H9 (cell line): ENCODE measurements at regions not wholly inside any gene's neighbourhood (a gene's known extent, or its start where the extent isn't known, plus 50 kb on each side); places are given as distances from the start of the nearest gene placed in this dataset.

Source experiments
- DNase-seq: peaks from one replicate; pipeline ENCODE4 v3.0.0-alpha.2; 2017
- H2AFZ ChIP-seq: one replicate; pipeline ENCODE4 v1.6.1; 2013; ENCODE audit warnings: mild to moderate bottlenecking, low read length, control low read depth, moderate library complexity
- H2AK5ac ChIP-seq: 2 replicates; pipeline ENCODE4 v1.6.1; 2013; ENCODE audit warnings: low read length, control low read depth, mixed read lengths; ENCODE audit not compliant: insufficient read length
- H2BK120ac ChIP-seq: one replicate; pipeline ENCODE4 v1.6.1; 2013; ENCODE audit warnings: low read depth, mild to moderate bottlenecking, low read length, control low read depth, inconsistent platforms; ENCODE audit not compliant: poor library complexity, severe bottlenecking
- H2BK12ac ChIP-seq: 2 replicates; pipeline ENCODE4 v1.6.1; 2013; ENCODE audit warnings: low read length, control low read depth, mixed read lengths, low read depth; ENCODE audit not compliant: insufficient read length
- H2BK15ac ChIP-seq: 2 replicates; pipeline ENCODE4 v1.6.1; 2013; ENCODE audit warnings: low read depth, low read length, control low read depth
- H2BK20ac ChIP-seq: one replicate; pipeline ENCODE4 v1.6.1; 2013; ENCODE audit warnings: low read depth, mild to moderate bottlenecking, low read length, control low read depth, inconsistent platforms; ENCODE audit not compliant: poor library complexity, severe bottlenecking
- H2BK5ac ChIP-seq: 2 replicates; pipeline ENCODE4 v1.6.1; 2013; ENCODE audit warnings: low read length, control low read depth, mixed read lengths; ENCODE audit not compliant: insufficient read length
- H3K14ac ChIP-seq: 2 replicates; pipeline ENCODE4 v1.6.1; 2013; ENCODE audit warnings: low read length, control low read depth; ENCODE audit not compliant: insufficient read depth
- H3K18ac ChIP-seq: 2 replicates; pipeline ENCODE4 v1.6.1; 2013; ENCODE audit warnings: low read depth, mild to moderate bottlenecking, mixed read lengths, low read length, control low read depth; ENCODE audit not compliant: insufficient read length
- H3K23ac ChIP-seq: 2 replicates; pipeline ENCODE4 v1.6.1; 2013; ENCODE audit warnings: low read length, control low read depth, mixed read lengths, low read depth; ENCODE audit not compliant: insufficient read length
- H3K23me2 ChIP-seq: 2 replicates; pipeline ENCODE4 v1.6.1; 2013; ENCODE audit warnings: low read depth, mild to moderate bottlenecking, mixed read lengths, low read length, control low read depth; ENCODE audit not compliant: insufficient read length, poor library complexity, severe bottlenecking
- H3K27ac ChIP-seq: 2 replicates; pipeline ENCODE4 v1.5.1; 2013; ENCODE audit warnings: low read length, control low read depth, mixed read lengths, low read depth; ENCODE audit not compliant: insufficient read length
- H3K27me3 ChIP-seq: 2 replicates; pipeline ENCODE4 v1.6.1; 2013; ENCODE audit warnings: low read length, control low read depth, inconsistent platforms; ENCODE audit not compliant: insufficient read depth
- H3K4ac ChIP-seq: 2 replicates; pipeline ENCODE4 v1.6.1; 2013; ENCODE audit warnings: low read depth, mild to moderate bottlenecking, control low read depth, inconsistent platforms, low read length, moderate library complexity
- H3K4me1 ChIP-seq: 2 replicates; pipeline ENCODE4 v1.6.1; 2013; ENCODE audit warnings: low read length, control low read depth, inconsistent platforms; ENCODE audit not compliant: insufficient read depth
- H3K4me2 ChIP-seq: 2 replicates; pipeline ENCODE4 v1.6.1; 2013; ENCODE audit warnings: low read length, control low read depth, mixed read lengths; ENCODE audit not compliant: insufficient read length, insufficient read depth
- H3K56ac ChIP-seq: 2 replicates; pipeline ENCODE4 v1.6.1; 2013; ENCODE audit warnings: low read depth, mild to moderate bottlenecking, mixed read lengths, low read length, control low read depth; ENCODE audit not compliant: insufficient read length
- H3K79me1 ChIP-seq: 2 replicates; pipeline ENCODE4 v1.6.1; 2013; ENCODE audit warnings: low read depth, mild to moderate bottlenecking, moderate library complexity, low read length, control low read depth, inconsistent platforms; ENCODE audit not compliant: insufficient read depth, poor library complexity, severe bottlenecking
- H3K79me2 ChIP-seq: 2 replicates; pipeline ENCODE4 v1.6.1; 2013; ENCODE audit warnings: low read length, control low read depth, inconsistent platforms; ENCODE audit not compliant: insufficient read depth
- H3K9ac ChIP-seq: 2 replicates; pipeline ENCODE4 v1.6.1; 2013; ENCODE audit warnings: low read length, control low read depth, mixed read lengths; ENCODE audit not compliant: insufficient read length; ENCODE audit errors: extremely low read depth
- H3K9me3 ChIP-seq: one replicate; pipeline ENCODE4 v1.6.1; 2013; ENCODE audit warnings: low read depth, low read length, inconsistent platforms; ENCODE audit not compliant: control insufficient read depth
- H3T11ph ChIP-seq: one replicate; pipeline ENCODE4 v1.6.1; 2013; ENCODE audit warnings: mild to moderate bottlenecking, low read length, control low read depth, inconsistent platforms
- H4K20me1 ChIP-seq: one replicate; pipeline ENCODE4 v1.6.1; 2013; ENCODE audit not compliant: control insufficient read depth, insufficient read length, insufficient read depth
- H4K5ac ChIP-seq: 2 replicates; pipeline ENCODE4 v1.6.1; 2013; ENCODE audit warnings: low read depth, mild to moderate bottlenecking, mixed read lengths, low read length, control low read depth; ENCODE audit not compliant: insufficient read length
- H4K8ac ChIP-seq: replicated peaks from 2 replicates; pipeline ENCODE4 v1.6.1; 2013; ENCODE audit warnings: low read length, control low read depth, mixed read lengths, low read depth; ENCODE audit not compliant: insufficient read length
- H4K91ac ChIP-seq: 2 replicates; pipeline ENCODE4 v1.6.1; 2013; ENCODE audit warnings: low read depth, mild to moderate bottlenecking, moderate library complexity, mixed read lengths, low read length, control low read depth; ENCODE audit not compliant: insufficient read length
- H3K27ac Mint-ChIP-seq, 3 experiments: 2 replicates in 2 of 3; 3 replicates in 1 of 3; pipeline ENCODE4 v1.8.0; 2020 to 2021; ENCODE audit warnings: mixed read lengths in 3 of 3, mild to moderate bottlenecking in 1 of 3, moderate library complexity in 1 of 3
- H3K27me3 Mint-ChIP-seq: 2 replicates; pipeline ENCODE4 v1.8.0; 2021; ENCODE audit warnings: low read depth, mild to moderate bottlenecking, moderate library complexity, mixed read lengths
- H3K36me3 Mint-ChIP-seq, 3 experiments: 2 replicates in 2 of 3; 3 replicates in 1 of 3; pipeline ENCODE4 v1.8.0; 2020 to 2021; ENCODE audit warnings: low read depth in 3 of 3, mixed read lengths in 3 of 3; ENCODE audit not compliant: insufficient read depth in 1 of 3
- H3K4me1 Mint-ChIP-seq, 2 experiments: 2 replicates each; pipeline ENCODE4 v1.8.0; 2020; ENCODE audit warnings: mixed read lengths in 2 of 2
- H3K4me3 Mint-ChIP-seq, 2 experiments: 2 replicates in 1 of 2; 3 replicates in 1 of 2; pipeline ENCODE4 v1.8.0; 2020 to 2021; ENCODE audit warnings: mild to moderate bottlenecking in 2 of 2, mixed read lengths in 2 of 2, moderate library complexity in 1 of 2
- H3K9me3 Mint-ChIP-seq, 2 experiments: 2 replicates in 1 of 2; 3 replicates in 1 of 2; pipeline ENCODE4 v1.8.0; 2020; ENCODE audit warnings: mild to moderate bottlenecking in 2 of 2, mixed read lengths in 2 of 2, moderate library complexity in 1 of 2
- CTCF ChIP-seq: fragments of 200-600 bp; sonication (generic); conservative IDR thresholded peaks from 3 replicates; pipeline ENCODE4 v1.8.0; 2021; ENCODE audit warnings: antibody characterized with exemption, mild to moderate bottlenecking
- WGBS: extraction: QIAGEN DNeasy Blood & Tissue Kit; methylation state at CpG from one replicate; pipeline ENCODE4 v1.1.7; 2013; ENCODE audit warnings: missing lambda C conversion rate, low lambda C conversion rate, mixed read lengths; ENCODE audit not compliant: insufficient read length; ENCODE audit errors: extremely low coverage; 5-methylcytosine and 5-hydroxymethylcytosine counted together

- H2AK5ac ChIP-seq, result no peak overlapping the region
- H2BK120ac ChIP-seq, result no peak overlapping the region
- H3K23me2 ChIP-seq, result no peaks in the 10 kb centered on the region
- H4K5ac ChIP-seq, result no peak overlapping the region
- no peaks in the 10 kb centered on the region for H3K27me3 ChIP-seq
- Mint-ChIP-seq H3K4me3 (no peak overlapping the region), H3K4me1 (no peaks in the 10 kb centered on the region), H3K9me3 (peaks cover 0 to 5% of the 10 kb centered on the region in 2 experiments; a peak in 1 of 5 replicates), H3K27ac (no peak overlapping the region), H3K36me3 (no peaks in the 10 kb centered on the region; a peak in 1 of 7 replicates), H3K27me3 (peaks cover 2% of the 10 kb centered on the region)
- H2BK5ac ChIP-seq, result no peak overlapping the region
- H3T11ph ChIP-seq, result no peak overlapping the region
- no peak overlapping the region for H3K14ac ChIP-seq
- no peak overlapping the region for H3K27ac ChIP-seq
- no peak overlapping the region for H2BK12ac ChIP-seq
- no peak overlapping the region for H2AFZ ChIP-seq
- no peak overlapping the region for H3K9ac ChIP-seq
- DNase-seq, result no peak
- no peak overlapping the region for H3K4ac ChIP-seq
- no peaks in the 10 kb centered on the region for H3K79me2 ChIP-seq
- whole genome bisulfite sequencing, result no CpG with 5 or more reads among the region's 5 CpGs
- no peak overlapping the region for H3K56ac ChIP-seq
- no peak overlapping the region for H3K23ac ChIP-seq
- no peak overlapping the region for H4K91ac ChIP-seq
- H2BK15ac ChIP-seq, result no peak overlapping the region
- no peak overlapping the region for H3K4me2 ChIP-seq
- H4K8ac ChIP-seq, result no peak overlapping the region
- TF ChIP-seq CTCF, result no peak
- H2BK20ac ChIP-seq, result no peak overlapping the region
- no peaks in the 10 kb centered on the region for H3K4me1 ChIP-seq
- H4K20me1 ChIP-seq, result no peaks in the 10 kb centered on the region
- H3K79me1 ChIP-seq, result no peaks in the 10 kb centered on the region
- no peaks in the 10 kb centered on the region for H3K9me3 ChIP-seq
- no peak overlapping the region for H3K18ac ChIP-seq
Measured at GRCh38 chr17:31679667-31680066, 179.4 kb downstream of the COPRS start.
